Panc1 (cell line): ENCODE measurements at regions not wholly inside any gene's neighbourhood (a gene's known extent, or its start where the extent isn't known, plus 50 kb on each side); places are given as distances from the start of the nearest gene placed in this dataset.

Experiments used
- ATAC-seq: fragments of 200-7000 bp; cut with Tn5 transposase; 2 replicates; pipeline ENCODE4 v1.9.1; 2020; ENCODE audit warnings: mild to moderate bottlenecking, moderate library complexity
- BruUV-seq: library from RNA; stranded (reverse); fragments of 400-500 nt; replicated peaks from 2 replicates; lab custom pipeline; 2021; lab: Mats Ljungman, UMichigan
- CTCF ChIA-PET: fragments of 300-600 bp; sonication (Branson Sonifier 250); formaldehyde crosslinking; loops from one replicate; lab custom pipeline; 2022; ENCODE audit warnings: antibody characterized with exemption; lab: Charles Lee
- POLR2A ChIA-PET: fragments of 300-600 bp; sonication (Branson Sonifier 250); formaldehyde crosslinking; loops from one replicate; lab custom pipeline; 2022; ENCODE audit warnings: antibody characterized with exemption; lab: Charles Lee
- DNase-seq: peaks from one replicate; pipeline ENCODE4 v3.0.0-alpha.2; 2010; ENCODE audit warnings: low read depth, low spot score
- H3K27ac ChIP-seq: 2 replicates; pipeline ENCODE4 v1.5.1; 2011; ENCODE audit warnings: mild to moderate bottlenecking, low read length, inconsistent platforms
- H3K27me3 ChIP-seq: fragments of 200-500 bp; sonication (Bioruptor generic); 2 replicates; pipeline ENCODE4 v1.6.0; 2014; ENCODE audit warnings: low read length, inconsistent platforms; ENCODE audit not compliant: control insufficient read depth, insufficient read depth
- H3K36me3 ChIP-seq: fragments of 200-500 bp; sonication (Bioruptor generic); 2 replicates; pipeline ENCODE4 v1.5.1; 2014; ENCODE audit warnings: inconsistent platforms, mild to moderate bottlenecking, low read length, moderate library complexity; ENCODE audit not compliant: control insufficient read depth, insufficient read depth
- H3K4me1 ChIP-seq: 2 replicates; pipeline ENCODE4 v1.5.1; 2011; ENCODE audit warnings: inconsistent platforms, mild to moderate bottlenecking, low read length, moderate library complexity; ENCODE audit not compliant: control insufficient read depth, insufficient read depth
- H3K4me3 ChIP-seq, 2 experiments: 2 replicates each; pipeline ENCODE4 v1.5.1; 2011 to 2012; ENCODE audit warnings: low read depth in 2 of 2, low read length in 2 of 2, mild to moderate bottlenecking in 2 of 2, inconsistent platforms in 1 of 2, moderate library complexity in 1 of 2
- H3K9me3 ChIP-seq: fragments of 200-500 bp; sonication (Bioruptor generic); 2 replicates; pipeline ENCODE4 v1.5.1; 2014; ENCODE audit warnings: low read depth, mild to moderate bottlenecking, inconsistent platforms, low read length, moderate library complexity; ENCODE audit not compliant: control insufficient read depth, insufficient read depth
- CTCF ChIP-seq: fragments of 450-650 bp; IDR thresholded peaks from 2 replicates; pipeline ENCODE4 v1.5.1; 2017; ENCODE audit warnings: mild to moderate bottlenecking
- POLR2AphosphoS5 ChIP-seq: IDR thresholded peaks from 2 replicates; pipeline ENCODE4 v1.6.1; 2012; ENCODE audit warnings: mild to moderate bottlenecking, low read depth, low read length, moderate library complexity
- REST ChIP-seq, 2 experiments: IDR thresholded peaks; 2 replicates each; pipeline ENCODE4 v1.6.1; 2011 to 2012; ENCODE audit warnings: low read depth in 2 of 2, control low read depth in 1 of 2, low read length in 1 of 2, mild to moderate bottlenecking in 1 of 2, moderate library complexity in 1 of 2; ENCODE audit not compliant: insufficient read depth in 1 of 2
- SIN3A ChIP-seq: IDR thresholded peaks from 2 replicates; pipeline ENCODE4 v1.6.1; 2012; ENCODE audit warnings: low read depth, mild to moderate bottlenecking, low read length, moderate library complexity, borderline replicate concordance; ENCODE audit not compliant: insufficient read depth
- TCF7L2 ChIP-seq: IDR thresholded peaks from 2 replicates; pipeline ENCODE4 v1.6.1; 2011; ENCODE audit warnings: mild to moderate bottlenecking, low read depth, low read length, inconsistent platforms
- in situ Hi-C: cut with HindIII; loops from 2 replicates; pipeline ENCODE4 v1.10.0; 2016; ENCODE audit warnings: low sequenced_read_pairs, low pct_unique_long_range_greater_than_20kb
- intact Hi-C: fragments of 100-400 bp; cut with micrococcal nuclease; formaldehyde crosslinking; loops from one replicate; pipeline ENCODE4 v1.10.0; 2022; ENCODE audit not compliant: unreplicated experiment

GRCh38 chr5:2239201-2239910, 356.6 kb upstream of the IRX4 start:
- Histone ChIP-seq H3K4me3 (no peak overlapping the region), H3K9me3 (no peaks in the 10 kb centered on the region), H3K27ac (no peak overlapping the region), H3K4me1 (no peaks in the 10 kb centered on the region), H3K27me3 (no peaks in the 10 kb centered on the region), H3K36me3 (no peaks in the 10 kb centered on the region)
- in situ Hi-C loops (no loop called here), intact Hi-C loops (no loop called here)
- ATAC-seq (no peak), DNase-seq (no peak)
- POLR2A ChIA-PET, result no interaction called here
- TF ChIP-seq CTCF (no peak), SIN3A (no peak), POLR2AphosphoS5 (no peak), TCF7L2 (no peak), REST (IDR thresholded peaks at IDR 0.05; ENCODE audit: insufficient read depth in 1 of 2, low read depth in 2 of 2, low read length in 1 of 2) (no peak)
- BruUV-seq, result no TSS peak
- CTCF ChIA-PET, result no interaction called here

GRCh38 chr5:2238732-2239131, 356.0 kb upstream of the IRX4 start:
- ATAC-seq (no peak), DNase-seq (no peak)
- H3K36me3 ChIP-seq, result no peaks in the 10 kb centered on the region
- no peaks in the 10 kb centered on the region for H3K9me3 ChIP-seq
- TF ChIP-seq CTCF (no peak), TCF7L2 (no peak), POLR2AphosphoS5 (no peak), SIN3A (no peak), REST (IDR thresholded peaks at IDR 0.05; ENCODE audit: insufficient read depth in 1 of 2, low read depth in 2 of 2, low read length in 1 of 2) (peak in 1 of 2 experiments; percentile 53; a peak in 2 of 4 replicates)
- H3K27me3 ChIP-seq, result no peaks in the 10 kb centered on the region
- H3K4me1 ChIP-seq, result no peaks in the 10 kb centered on the region
- no peak overlapping the region for H3K4me3 ChIP-seq
- H3K27ac ChIP-seq, result no peak overlapping the region
- no TSS peak for BruUV-seq
- ChIA-PET CTCF (no interaction called here), POLR2A (no interaction called here)
- intact Hi-C loops, result no loop called here
- in situ Hi-C loops, result no loop called here
